IPS-11a (cell line): ENCODE measurements at regions not wholly inside any gene's neighbourhood (a gene's known extent, or its start where the extent isn't known, plus 50 kb on each side); places are given as distances from the start of the nearest gene placed in this dataset.
"Not testable (repeated sequence)": the region's sequence is repeated elsewhere in the genome, so short reads cannot be mapped to it uniquely, and the experiment has no call there.

Source experiments
- H3K4me3 ChIP-seq: one replicate; pipeline ENCODE4 v1.5.1; 2013; ENCODE audit warnings: low read depth, low read length, control low read depth

DNA sequence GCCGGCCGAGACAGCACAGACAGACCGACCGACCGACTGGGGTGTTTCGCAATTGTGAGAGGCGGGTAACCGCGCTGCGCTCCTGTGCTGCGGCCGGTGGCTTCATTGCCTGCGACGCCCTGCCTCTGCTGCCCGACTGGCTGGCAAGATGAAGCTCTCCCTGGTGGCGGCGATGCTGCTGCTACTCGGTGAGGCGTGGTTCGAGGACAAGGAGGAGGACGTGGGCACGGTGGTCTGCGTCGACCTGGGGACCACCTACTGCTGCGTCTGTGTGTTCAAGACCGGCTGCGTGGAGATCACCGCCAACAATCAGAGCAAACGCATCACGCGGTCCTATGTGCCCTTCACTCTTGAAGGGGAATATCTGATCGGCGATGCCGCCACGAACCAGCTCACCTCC, 565.7 kb upstream of the SMIM31 start:
- H3K4me3 ChIP-seq = no peak overlapping the region

DNA sequence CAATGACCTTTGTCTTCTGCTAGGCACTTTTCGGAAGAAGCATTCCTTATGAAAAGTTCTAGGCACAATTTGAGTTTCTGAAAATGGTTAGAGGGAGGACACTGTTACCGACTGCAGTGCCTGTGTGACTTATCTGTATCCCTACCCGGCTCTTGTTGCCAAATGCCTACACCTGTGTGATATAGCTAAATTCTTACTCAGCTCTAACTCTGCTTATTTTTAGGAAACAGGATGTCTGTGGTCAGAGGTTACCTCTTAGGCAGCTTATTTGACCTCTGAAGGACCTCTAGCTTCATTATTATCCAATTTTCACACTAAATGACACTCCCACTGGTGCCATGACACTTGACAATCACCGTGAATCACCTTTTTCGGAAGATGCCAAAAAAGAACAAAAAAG, 561.1 kb upstream of the SMIM31 start:
- H3K4me3 ChIP-seq = no peak overlapping the region

DNA sequence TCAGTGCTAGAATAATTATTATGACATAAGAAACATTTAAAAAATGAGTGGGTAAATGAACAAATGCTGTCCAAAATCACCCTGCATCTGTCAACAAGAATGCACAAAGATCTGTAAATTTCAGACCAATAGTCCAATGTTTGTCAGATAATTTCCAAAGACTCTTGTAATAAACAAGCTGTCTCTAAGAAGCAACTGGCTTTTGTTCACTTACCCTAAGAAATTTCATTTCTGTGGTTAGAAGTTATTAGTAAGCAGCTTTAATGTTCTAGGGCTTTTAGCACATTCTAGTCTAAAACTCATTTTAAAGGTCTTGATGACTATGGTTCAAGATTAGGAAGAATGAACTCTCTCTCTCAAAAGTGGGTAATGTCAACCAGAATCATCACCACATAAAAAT, 560.3 kb upstream of the SMIM31 start:
- no peak overlapping the region for H3K4me3 ChIP-seq

DNA sequence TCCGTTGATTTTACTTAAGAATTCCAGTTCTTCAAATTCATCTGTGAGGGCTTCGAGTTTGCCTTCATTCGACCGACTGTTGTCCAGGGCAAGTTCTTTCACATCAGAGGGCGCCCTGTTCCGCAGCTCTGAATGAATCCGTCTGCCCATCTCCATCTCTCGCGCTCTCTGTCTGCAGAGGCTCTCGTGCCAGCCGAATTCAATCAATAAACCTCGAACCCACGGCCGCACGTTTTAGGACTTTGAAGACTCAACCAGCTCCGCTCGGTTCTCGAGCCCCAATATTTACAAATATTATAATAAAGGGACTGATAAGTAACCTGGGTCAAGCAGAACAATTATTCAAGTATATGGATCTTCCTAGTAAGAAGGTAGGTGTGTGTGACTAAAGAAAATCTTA, 556.4 kb upstream of the SMIM31 start:
- H3K4me3 ChIP-seq = no peak overlapping the region

DNA sequence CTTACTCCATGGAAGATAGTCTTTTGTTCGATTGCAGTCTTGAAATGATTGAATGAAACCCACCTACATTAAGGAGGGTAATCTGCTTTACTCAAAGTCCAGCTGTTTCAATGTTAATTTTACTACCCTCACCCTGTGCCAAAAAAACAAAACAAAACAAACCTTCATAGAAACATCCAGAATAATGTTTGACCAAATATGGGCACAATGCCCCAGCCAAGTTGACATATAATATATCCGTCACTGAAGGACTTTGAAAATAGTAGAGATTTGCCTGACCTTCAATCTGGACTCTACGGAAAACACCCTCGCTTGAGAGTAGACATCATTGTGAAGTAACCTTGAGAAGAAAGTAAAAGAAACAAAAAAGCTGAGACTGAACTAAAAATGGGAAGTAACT, 550.5 kb upstream of the SMIM31 start:
- H3K4me3 ChIP-seq = no peak overlapping the region

DNA sequence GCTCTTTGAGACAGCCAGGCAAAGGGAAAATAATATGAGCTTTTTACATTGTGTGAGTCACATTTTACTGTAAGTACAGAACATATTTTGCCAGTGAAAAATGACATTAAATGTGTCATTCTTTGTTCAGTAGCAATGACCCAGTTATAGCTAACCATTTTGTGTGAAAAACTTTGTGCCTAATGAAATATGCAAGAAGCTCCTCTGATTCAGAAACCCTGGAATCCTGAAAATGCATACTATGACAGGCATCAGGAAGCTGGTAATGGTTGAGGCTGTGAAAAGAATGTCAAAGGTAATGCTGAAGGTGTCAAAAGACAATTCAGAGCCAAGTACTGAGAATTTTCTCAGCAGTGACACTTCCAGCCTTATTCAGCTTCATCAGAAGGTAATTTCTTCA, 549.5 kb upstream of the SMIM31 start:
- no peak overlapping the region for H3K4me3 ChIP-seq

DNA sequence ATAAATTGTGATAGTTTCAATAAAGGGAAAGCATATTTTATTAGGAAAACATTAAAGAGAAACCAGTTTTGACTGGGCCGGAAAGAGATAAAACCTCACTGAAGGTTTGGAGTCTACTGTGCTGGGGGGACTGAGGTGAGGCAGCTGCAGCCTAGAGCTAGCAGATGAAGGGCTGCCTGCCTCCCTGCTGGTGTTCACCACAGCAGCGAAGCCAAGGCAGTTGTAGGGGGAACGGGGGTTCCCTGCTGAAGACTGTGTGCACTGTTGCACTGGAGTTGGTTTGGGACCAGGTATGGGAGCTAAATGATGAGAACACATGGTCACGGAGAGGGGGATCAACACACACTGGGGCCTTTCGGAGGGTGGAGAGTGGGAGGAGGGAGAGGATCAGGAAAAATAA, 546.5 kb upstream of the SMIM31 start:
- H3K4me3 ChIP-seq = no peak overlapping the region

DNA sequence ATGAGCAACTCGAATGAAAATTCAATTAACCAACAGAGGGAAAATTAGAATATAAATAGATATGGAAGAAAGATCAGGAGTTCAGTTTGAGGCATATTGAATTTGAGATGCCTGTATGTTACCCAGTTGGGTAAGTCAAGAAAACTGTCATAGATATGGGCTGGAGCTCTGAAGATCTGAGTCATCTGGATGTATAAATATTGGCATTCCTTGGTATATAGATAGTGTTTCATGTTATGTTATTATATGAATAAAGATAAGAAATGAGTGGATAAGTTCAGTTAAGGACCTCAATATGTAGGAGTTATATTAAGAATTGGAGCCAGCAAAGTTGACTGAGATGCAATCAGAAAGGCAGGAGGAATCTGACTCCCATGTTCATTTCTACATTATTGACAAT, 543.6 kb upstream of the SMIM31 start:
- H3K4me3 ChIP-seq = no peak overlapping the region

DNA sequence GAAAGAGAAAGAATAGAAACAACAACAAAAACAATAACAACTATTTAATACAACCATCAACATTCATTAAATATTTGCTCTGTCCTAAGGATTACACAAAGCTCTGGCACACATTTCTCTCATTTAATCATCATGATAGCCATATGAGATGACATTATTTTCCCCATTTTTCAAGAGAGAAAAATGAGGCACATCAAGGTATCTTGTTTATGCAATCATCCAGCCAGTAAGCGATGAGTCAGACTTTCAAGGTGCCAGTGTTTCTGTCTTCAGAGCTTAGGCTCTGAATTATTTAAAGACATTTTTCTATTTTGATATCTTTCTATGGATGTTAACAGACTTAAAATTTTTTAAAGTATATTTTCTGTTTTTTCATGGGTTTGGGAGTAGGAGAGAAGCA, 541.8 kb upstream of the SMIM31 start:
- no peak overlapping the region for H3K4me3 ChIP-seq

DNA sequence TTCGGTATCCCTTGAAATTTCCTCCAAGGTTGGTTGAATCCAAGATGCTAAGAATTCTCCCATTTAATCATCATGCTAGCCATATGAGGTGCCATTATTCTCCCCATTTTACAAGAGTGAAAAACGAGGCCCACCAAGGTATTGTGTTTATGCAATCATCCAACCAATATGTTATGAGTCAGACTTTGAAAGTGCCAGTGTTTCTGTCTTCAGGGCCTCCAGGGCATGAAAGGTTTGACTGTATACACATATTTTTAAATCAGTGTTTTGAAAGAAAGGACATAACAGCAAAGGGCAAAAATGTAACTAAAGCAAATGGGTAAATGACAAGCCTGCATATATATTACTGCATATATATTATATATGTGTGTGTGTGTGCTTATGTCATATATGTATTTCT, 541.2 kb upstream of the SMIM31 start:
- H3K4me3 ChIP-seq = no peak overlapping the region

DNA sequence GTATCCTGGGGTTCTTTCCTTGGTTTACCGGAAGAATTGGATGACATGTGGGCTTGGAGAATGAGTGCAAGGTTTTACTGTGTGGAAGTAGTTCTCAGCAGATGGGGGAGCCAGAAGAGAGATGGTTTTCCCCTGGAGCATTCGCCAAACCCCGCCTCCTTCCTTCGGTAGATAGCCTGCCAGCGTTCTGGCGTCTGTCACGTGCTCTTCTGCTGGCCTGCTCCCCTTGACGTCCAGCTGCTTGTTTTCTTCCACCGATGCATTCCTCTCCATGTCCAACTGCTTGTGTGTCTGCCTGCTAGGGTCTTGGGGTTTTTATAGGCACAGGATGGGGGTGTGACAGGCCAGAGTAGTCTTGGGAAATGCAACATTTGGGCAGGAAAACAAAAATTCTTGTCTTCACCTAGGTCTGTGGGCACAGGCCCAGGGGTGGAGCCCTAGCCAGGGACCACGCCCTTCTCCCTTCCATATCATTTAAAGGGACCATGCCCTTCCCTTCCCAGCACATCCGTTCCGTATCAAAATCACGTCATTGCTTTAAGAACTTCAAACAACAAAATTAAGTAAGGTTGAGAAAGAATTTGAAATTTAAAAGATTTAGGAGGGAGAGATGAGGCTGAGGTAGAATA, 538.7 kb upstream of the SMIM31 start:
- no peak overlapping the region for H3K4me3 ChIP-seq

DNA sequence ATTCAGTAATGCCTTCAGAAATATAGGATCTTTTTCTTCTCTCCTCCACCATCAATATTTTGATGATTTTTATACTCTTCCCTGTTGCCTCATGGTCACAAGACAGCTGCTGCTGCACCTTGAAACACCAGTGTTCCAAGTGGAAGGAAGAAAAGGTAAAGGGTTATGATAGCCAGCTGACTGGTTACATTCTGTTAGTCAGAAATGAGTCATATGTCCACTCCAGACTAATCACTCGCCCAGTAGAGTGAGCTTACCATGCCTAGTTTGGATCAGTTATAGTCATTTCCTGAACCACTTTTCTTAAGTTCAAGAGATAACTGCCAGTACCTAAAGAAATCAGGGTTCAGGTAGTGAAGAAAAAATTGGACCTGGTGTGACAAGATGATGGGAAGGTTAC, 532.3 kb upstream of the SMIM31 start:
- no peak overlapping the region for H3K4me3 ChIP-seq

DNA sequence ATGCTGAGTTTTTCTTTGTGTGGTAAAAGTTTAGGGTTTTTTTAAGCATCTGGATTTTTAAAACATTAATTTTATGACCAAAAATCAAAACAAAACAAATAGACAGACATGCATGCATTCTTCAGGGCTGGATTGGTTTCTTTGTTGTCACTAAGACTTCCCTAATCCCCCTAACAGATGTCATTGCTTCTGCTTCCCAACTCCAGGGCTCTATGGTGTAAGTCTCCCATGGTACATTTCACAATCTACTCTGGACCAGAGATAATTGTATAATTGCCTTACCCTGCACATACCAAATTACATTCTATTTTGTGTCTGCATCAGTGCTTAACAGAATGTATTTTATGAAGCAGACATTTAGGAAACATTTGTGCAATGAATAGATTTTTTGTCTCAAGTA, 529.1 kb upstream of the SMIM31 start:
- H3K4me3 ChIP-seq = no peak overlapping the region

DNA sequence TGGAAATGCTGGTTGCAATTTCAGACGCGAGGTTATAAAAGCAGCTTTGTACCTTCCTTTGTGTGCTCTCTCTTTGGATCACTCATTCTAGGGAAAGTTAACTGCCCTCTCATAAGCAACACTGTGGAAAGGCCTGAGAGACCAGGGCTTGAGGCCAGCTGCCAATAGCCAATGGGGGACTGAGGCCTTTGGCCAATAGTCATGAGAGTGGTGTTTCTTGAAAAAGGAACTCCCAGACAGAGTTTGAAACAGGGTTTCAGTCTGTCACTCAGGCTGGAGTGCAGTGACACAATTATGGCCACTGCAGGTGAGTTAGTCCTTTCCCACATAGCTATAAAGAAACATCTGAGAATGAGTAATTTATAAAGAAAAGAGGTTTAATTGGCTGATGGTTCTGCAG, 524.7 kb upstream of the SMIM31 start:
- H3K4me3 ChIP-seq = no peak overlapping the region

DNA sequence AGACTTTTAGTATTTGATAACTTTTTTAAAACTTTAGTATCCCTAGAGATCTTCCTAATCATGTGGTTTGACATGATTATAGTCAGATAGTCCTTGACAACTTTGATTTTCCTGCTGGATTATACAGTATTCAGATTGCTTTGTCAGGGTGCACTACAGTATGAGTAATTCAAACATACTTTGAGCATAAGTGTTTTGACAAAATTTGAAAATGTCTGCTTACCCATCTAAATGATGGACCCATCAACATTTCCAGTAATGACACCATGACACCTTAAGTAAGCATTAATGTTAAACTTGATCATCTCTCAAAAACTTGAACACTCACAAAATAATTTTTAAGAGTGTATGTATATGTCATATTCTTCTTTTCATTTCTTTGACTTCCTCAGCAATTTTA, 514.5 kb upstream of the SMIM31 start:
- H3K4me3 ChIP-seq = no peak overlapping the region

DNA sequence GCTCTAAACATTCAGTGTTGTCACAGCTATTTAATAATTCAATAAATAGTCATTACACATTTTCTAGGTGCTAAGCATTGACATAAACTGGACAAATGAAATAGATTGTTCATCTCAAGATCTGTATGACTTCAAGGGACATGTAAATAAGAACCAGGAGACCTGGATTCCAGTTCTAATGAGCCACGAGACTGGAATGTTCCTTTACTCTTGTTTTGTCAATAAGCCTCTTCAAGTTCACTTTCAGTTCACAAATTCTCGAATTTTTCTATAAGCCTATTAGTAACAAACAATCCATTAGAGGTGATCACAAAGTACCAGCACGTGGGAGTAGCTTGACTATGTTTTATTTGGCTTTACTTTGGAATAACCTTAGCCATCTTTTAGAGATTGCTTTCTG, 514.0 kb upstream of the SMIM31 start:
- H3K4me3 ChIP-seq = no peak overlapping the region

DNA sequence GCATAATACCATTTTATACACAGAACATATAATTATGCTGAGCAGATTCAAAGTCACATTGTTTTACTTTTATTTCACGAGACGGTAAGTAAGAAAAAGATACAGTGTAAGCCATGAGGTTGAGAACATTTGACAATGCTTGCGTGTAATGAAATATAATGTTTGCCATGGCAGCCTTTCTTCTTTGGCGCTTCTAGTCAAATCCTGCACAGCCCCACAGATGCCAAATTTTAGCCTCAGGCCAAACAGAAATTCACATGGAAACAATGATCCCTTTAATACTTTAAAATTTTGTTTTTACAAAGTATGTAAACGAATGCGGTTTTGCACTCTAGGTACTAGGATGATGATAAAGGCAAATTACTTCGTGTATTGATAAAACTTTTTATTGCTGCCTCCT, 502.7 kb upstream of the SMIM31 start:
- H3K4me3 ChIP-seq = no peak overlapping the region

DNA sequence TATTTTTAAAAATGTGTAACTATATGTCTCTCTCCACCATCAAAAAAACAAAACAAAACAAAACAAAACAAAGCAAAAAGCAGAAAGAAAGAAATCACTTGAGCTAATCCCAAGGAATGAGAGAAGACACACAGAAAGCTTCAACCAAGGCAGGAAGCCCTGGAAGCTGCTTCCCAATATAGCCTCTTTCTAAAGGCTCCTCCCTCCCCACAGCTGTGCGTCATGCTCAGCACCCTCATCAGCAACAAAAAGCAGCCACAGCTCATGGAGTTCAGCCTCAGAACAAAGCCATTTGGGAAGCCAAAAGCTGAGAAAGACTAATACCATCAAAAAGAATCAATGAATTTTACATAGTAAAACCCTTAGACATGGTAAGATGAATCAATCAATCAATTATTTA, 501.6 kb upstream of the SMIM31 start:
- H3K4me3 ChIP-seq = no peak overlapping the region

DNA sequence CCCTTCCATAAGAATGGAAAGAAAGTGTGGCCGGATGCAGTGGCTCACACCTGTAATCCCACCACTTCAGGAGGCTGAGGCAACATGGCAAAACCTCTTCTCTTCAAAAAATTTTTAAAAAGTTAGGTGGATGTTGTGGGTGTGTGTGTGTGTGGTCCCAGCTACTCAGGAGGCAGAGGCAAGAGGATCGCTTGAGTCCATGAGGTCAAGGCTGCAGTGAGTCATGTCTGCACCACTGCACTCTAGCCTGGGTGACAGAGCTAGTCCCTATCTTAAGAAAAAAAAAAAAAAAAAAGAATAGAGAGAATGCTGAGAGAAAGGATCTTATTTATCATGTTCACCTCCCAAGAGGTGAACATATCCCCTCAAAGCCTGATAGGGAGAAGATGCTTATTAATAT, 492.1 kb upstream of the SMIM31 start:
- no peak overlapping the region for H3K4me3 ChIP-seq

DNA sequence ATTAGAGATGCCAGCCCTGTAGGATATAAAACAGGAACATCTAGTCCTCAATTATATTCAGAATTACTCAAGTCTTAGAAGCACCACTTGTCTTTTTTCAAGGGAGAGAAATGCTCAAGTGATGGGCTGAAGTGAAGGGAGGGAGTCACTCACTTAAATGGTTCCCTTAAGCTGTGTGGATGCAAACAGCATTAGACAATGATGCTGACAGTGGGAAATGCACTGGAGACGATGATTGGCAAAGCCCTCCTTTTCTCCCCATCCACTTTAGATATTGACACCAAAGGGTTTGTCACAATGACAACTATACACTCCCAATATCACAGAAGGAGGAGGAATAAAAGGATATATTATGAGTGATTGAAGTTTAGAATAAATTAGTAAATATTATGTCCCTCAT, 491.4 kb upstream of the SMIM31 start:
- H3K4me3 ChIP-seq = not testable (repeated sequence)

DNA sequence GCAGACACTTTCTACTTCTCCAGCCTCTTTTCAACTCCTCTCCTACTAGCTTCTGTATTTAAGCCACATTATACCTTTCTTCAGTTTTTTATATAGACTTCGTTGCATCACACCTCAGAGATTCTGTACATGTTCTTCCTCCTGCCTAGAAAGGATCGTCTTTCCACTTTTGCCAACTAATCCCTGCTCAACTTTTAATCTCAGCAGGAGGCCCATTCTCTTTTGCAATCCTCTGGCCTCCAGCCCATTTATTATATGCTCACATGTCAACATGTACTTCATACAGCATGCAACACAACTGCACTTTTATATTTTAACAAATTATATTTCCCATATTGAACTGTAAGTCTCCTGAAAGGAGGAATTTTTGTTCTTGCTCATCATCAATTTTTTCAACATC, 476.5 kb upstream of the SMIM31 start:
- H3K4me3 ChIP-seq = not testable (repeated sequence)

DNA sequence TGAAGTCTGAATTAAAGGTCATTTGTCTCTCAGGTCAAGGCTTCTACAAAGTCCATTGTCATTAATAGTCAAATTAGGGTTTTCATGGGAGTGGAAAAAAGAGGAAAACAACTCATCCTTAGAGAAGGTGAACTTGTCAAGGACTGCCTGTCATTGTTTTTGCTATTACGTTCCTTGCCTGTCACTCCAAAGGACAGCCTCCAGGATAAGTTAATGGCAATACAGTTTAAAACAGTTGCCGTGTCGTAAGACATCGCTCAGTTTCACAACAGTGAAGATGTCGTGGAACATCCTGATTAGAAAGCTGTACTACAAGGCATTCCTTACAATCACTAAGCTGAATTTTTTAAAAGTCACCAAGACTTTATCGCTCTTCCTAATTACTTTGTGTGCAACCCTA, 466.8 kb upstream of the SMIM31 start:
- H3K4me3 ChIP-seq = no peak overlapping the region

DNA sequence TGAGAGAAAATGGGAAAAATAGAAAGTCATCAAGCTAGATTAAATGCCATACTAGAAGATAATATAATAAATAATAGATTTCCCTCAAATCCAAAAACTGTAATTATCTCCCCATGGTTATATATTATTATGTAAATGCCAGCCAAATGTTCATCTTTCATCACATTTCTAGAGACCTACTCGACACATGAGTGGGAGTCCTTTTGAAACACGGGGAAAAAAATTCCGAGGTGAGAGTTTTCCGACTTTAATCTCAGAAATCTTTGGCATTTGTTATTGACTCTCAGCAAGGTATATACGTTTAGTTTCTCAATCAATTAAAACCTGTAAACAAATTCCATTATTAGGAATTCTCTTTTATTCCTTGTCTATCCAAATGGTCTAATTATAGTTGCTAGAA, 465.4 kb upstream of the SMIM31 start:
- H3K4me3 ChIP-seq = no peak overlapping the region

DNA sequence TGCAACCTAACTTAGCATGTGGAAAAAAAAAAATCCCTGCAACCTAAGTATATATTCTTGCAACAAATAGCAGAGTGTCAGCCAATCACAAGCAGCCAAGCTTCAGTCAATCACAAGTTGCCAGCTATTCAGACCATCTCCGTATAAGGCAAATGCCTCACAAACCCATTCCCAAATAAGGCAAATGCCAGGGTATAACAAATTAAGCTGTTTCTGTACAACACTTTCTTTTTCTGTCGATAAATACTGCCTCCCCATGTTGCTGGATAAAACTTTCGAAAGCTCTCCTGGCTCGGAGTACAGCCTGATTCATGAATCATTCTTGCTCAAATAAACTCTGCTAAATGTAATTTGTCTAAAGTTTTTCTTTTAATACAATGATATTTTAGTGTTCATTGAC, 460.7 kb upstream of the SMIM31 start:
- H3K4me3 ChIP-seq = no peak overlapping the region
